GM19395 (cell line): ENCODE measurements at regions not wholly inside any gene's neighbourhood (a gene's known extent, or its start where the extent isn't known, plus 50 kb on each side); places are given as distances from the start of the nearest gene placed in this dataset.
"Not testable (repeated sequence)": the region's sequence is repeated elsewhere in the genome, so short reads cannot be mapped to it uniquely, and the experiment has no call there.

Experiments used
- ATAC-seq: cut with Tn5 transposase; IDR thresholded peaks from one replicate; pipeline ENCODE4 v1.9.1; 2021; ENCODE audit warnings: mild to moderate bottlenecking, moderate library complexity; ENCODE audit not compliant: unreplicated experiment

GRCh38 chr14:40058901-40059897, 627.0 kb upstream of the FBXO33 start:
- no peak for ATAC-seq

GRCh38 chr14:40053416-40053815, 621.2 kb upstream of the FBXO33 start:
- ATAC-seq: no peak

- no peak for ATAC-seq
These were observed 596.8 kb upstream of the FBXO33 start for GRCh38 chr14:40028991-40029390.

GRCh38 chr14:40025101-40025500, 592.9 kb upstream of the FBXO33 start:
- no peak for ATAC-seq

- no peak for ATAC-seq
These were observed 578.7 kb upstream of the FBXO33 start for GRCh38 chr14:40010961-40011360.

- ATAC-seq: no peak
These were observed 577.5 kb upstream of the FBXO33 start for GRCh38 chr14:40009771-40010170.

- not testable (repeated sequence) for ATAC-seq
These were observed 576.1 kb upstream of the FBXO33 start for GRCh38 chr14:40008345-40008744.

GRCh38 chr14:40004871-40005500, 572.8 kb upstream of the FBXO33 start:
- no peak for ATAC-seq

GRCh38 chr14:40003773-40004172, 571.5 kb upstream of the FBXO33 start:
- no peak for ATAC-seq

- ATAC-seq: no peak
These were observed 566.6 kb upstream of the FBXO33 start for GRCh38 chr14:39998854-39999253.

GRCh38 chr14:39998114-39998513, 565.9 kb upstream of the FBXO33 start:
- ATAC-seq: no peak

- no peak for ATAC-seq
These were observed 558.8 kb upstream of the FBXO33 start for GRCh38 chr14:39991041-39991440.

- ATAC-seq: no peak
These were observed 556.7 kb upstream of the FBXO33 start for GRCh38 chr14:39988939-39989338.

GRCh38 chr14:39984323-39984722, 552.1 kb upstream of the FBXO33 start:
- ATAC-seq: no peak

- no peak for ATAC-seq
These were observed 545.0 kb upstream of the FBXO33 start for GRCh38 chr14:39977198-39977597.

GRCh38 chr14:39974036-39974435, 541.8 kb upstream of the FBXO33 start:
- peak; percentile 99 for ATAC-seq

GRCh38 chr14:39972704-39973103, 540.5 kb upstream of the FBXO33 start:
- no peak for ATAC-seq

GRCh38 chr14:39967885-39968284, 535.7 kb upstream of the FBXO33 start:
- peak; percentile 51 for ATAC-seq

- ATAC-seq: peak; percentile 76
These were observed 525.8 kb upstream of the FBXO33 start for GRCh38 chr14:39957987-39958386.

GRCh38 chr14:39957290-39957689, 525.1 kb upstream of the FBXO33 start:
- peak; percentile 76 for ATAC-seq

- no peak for ATAC-seq
These were observed 524.1 kb upstream of the FBXO33 start for GRCh38 chr14:39956372-39956771.

- no peak for ATAC-seq
These were observed 516.0 kb upstream of the FBXO33 start for GRCh38 chr14:39948235-39948634.
